Fibroblast of villous mesenchyme (primary cell): ENCODE measurements at regions not wholly inside any gene's neighbourhood (a gene's known extent, or its start where the extent isn't known, plus 50 kb on each side); places are given as distances from the start of the nearest gene placed in this dataset.
A peak's percentile ranks its signal among the peaks of the same experiment; 100 is the strongest.
"Not testable (repeated sequence)": the region's sequence is repeated elsewhere in the genome, so short reads cannot be mapped to it uniquely, and the experiment has no call there.

Experiments
- DNase-seq: peaks from one replicate; pipeline ENCODE4 v3.0.0-alpha.2; 2010; ENCODE audit warnings: low read depth
- H3K4me3 ChIP-seq: 2 replicates; pipeline ENCODE4 v1.5.1; 2011; ENCODE audit warnings: low read depth, mild to moderate bottlenecking, low read length
- TF ChIP-seq, protein P1 (sequence below): IDR thresholded peaks from 2 replicates; pipeline ENCODE4 v1.5.1; 2012; ENCODE audit warnings: low read depth, mild to moderate bottlenecking, low read length; ENCODE audit not compliant: insufficient read depth

DNA sequence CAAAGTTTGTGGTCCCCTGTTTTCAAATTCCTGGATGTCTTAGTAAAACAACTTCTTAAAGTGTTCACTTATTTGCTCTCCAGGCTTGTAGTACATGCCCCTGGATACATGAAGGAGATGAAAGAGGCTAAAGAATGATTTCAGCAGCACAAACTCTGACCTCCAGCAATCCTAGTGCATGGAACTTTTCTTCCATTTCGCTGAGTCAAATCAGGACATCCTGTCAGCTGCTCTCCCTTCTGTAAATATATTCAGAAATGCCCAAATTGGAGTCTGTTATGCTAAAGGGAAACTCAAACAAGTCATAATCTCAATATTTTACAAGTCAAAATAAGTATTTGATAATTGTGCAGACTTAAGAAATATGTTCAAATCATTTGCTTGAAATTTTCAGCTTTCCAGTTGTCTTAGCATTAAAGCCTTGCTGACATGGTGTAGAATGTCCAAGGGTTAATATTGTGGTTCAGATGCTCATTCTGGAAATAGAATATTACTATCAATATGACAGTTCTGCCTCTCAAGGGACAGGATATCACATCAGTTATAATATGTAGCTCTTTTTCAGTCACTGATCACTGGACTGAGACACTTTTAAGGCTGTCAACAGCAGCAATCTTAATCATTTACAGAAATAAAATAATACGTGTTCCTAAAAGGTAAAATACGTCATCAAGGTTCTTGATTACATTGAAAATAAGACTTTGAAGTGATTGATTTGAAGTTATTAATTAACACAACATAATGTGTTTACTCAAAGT is 1157.3 kb downstream of the PLA2G4A start:
- TF ChIP-seq, protein P1, sequence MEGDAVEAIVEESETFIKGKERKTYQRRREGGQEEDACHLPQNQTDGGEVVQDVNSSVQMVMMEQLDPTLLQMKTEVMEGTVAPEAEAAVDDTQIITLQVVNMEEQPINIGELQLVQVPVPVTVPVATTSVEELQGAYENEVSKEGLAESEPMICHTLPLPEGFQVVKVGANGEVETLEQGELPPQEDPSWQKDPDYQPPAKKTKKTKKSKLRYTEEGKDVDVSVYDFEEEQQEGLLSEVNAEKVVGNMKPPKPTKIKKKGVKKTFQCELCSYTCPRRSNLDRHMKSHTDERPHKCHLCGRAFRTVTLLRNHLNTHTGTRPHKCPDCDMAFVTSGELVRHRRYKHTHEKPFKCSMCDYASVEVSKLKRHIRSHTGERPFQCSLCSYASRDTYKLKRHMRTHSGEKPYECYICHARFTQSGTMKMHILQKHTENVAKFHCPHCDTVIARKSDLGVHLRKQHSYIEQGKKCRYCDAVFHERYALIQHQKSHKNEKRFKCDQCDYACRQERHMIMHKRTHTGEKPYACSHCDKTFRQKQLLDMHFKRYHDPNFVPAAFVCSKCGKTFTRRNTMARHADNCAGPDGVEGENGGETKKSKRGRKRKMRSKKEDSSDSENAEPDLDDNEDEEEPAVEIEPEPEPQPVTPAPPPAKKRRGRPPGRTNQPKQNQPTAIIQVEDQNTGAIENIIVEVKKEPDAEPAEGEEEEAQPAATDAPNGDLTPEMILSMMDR: no peak
- peak; percentile 0 for DNase-seq
- no peak overlapping the region for H3K4me3 ChIP-seq

GRCh38 chr1:187987236-187987776 is 1158.6 kb downstream of the PLA2G4A start:
- DNase-seq: no peak
- TF ChIP-seq, protein P1: no peak
- no peak overlapping the region for H3K4me3 ChIP-seq

- no peak overlapping the region for H3K4me3 ChIP-seq
- TF ChIP-seq, protein P1: no peak
- DNase-seq: no peak
Measured at GRCh38 chr1:187991944-187992343, 1163.2 kb downstream of the PLA2G4A start.

GRCh38 chr1:187996780-187997179 is 1168.0 kb downstream of the PLA2G4A start:
- TF ChIP-seq, protein P1: no peak
- no peak for DNase-seq
- H3K4me3 ChIP-seq: no peak overlapping the region

DNA sequence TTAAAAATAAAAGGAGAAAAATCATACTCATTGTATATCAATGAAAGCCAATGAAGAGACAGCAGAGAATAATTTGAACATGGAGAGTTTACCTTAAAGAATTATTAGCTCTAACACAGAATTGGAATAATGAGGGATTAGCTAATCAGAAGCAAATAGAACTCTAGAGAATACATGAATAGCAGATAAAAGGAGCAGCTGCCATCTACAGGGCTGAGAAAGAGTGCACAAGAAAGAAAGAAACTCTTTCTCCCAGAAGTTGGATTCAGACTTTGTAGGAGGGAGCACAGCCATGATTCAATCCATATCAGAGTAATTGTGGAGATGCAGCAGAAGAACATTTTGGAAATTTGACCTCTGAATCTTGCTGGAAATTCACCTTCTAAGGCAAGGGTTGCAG is 1171.2 kb downstream of the PLA2G4A start:
- DNase-seq: no peak
- TF ChIP-seq, protein P1: peak; percentile 22
- H3K4me3 ChIP-seq: no peak overlapping the region

DNA sequence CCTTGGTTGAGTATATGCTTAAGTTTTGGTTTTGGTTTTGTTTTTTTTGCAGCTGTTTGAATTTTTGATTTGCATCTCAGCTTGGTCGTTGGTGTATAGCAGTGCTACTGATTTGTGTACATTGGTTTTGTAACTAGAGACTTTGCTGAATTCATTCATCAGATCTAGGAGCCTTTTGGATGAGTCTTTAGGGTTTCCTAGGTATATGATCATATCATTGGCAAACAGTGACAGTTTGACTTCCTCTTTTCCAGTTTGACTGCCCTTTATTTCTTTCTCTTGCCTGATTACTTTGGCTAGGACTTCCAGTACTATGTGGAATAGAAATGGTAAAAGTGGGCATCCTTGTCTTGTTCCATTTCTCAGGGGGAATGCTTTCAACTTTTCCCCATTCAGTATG is 1174.9 kb downstream of the PLA2G4A start:
- H3K4me3 ChIP-seq, DNase-seq: not testable (repeated sequence)

DNA sequence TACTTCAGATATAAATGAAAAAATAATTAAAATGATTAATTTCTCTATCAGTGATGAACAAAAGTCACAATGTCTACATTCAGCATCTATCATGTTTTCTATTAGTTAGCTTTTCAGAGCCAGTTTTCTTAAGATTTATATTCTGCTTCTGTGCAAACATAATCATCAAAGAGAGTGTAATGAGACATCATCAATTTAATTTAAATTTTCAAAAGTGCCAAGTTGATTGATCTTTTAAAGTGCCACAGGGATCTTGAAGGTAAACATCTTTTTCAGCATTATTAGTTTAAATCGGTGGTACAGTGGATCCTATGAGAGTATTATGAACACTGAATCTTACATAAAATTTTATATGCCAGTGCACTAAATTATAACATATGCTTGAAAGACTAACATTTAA is 1176.1 kb downstream of the PLA2G4A start:
- no peak for DNase-seq
- TF ChIP-seq, protein P1: no peak
- H3K4me3 ChIP-seq: no peak overlapping the region
